HG02571 (cell line): ENCODE measurements at regions not wholly inside any gene's neighbourhood (a gene's known extent, or its start where the extent isn't known, plus 50 kb on each side); places are given as distances from the start of the nearest gene placed in this dataset.

ENCODE experiments used
- ATAC-seq: cut with Tn5 transposase; IDR thresholded peaks from one replicate; pipeline ENCODE4 v1.9.1; 2021; ENCODE audit warnings: mild to moderate bottlenecking, moderate library complexity; ENCODE audit not compliant: unreplicated experiment

DNA sequence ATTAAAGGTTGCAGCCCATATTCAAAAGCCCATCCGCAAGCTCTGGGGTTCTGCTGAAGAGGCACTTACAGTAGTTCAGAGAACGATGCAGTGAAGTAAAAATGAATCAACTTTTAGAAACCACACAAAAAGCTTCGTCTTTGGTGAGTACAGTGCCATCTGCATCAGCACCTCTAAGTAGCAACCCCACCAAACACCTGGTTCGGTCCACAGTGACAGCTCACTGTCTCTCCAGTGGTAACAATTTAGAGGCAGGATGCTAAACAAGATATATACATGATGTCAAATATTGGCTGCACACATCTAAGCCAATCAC is 275.4 kb upstream of the TCF4 start:
- no peak for ATAC-seq

DNA sequence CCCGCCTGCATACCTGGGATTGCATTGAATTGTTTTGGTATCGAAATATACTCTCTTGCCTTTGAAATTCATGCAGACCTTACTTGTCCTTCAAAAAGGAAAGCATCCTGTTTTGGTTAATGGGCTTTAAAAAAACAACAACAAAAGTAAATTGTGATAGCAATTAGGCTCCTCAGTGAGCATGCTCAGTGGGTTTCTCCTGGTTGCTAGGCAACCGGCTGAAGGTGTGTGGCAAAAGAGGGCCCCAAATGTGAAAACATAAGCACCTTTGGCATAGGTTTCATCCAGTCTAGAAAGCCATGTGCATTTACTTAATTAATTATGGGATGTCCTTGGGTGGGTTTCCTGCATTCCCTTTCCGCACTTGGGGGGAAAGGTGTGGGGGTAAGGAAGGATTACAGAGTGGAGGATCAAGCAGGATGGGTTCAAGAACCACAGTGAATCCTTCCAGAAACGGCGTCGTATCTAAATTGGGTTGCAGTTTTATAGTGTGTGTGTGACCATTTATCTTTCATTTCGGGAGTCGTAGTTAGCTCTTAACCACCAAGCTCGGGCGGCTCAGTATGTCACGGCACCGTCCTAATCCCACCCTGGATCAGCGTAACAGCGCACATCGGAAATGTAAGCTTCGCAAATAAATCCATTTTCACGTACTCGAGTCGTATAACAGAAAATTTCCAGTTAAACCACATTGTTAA is 274.9 kb upstream of the TCF4 start:
- ATAC-seq: no peak

DNA sequence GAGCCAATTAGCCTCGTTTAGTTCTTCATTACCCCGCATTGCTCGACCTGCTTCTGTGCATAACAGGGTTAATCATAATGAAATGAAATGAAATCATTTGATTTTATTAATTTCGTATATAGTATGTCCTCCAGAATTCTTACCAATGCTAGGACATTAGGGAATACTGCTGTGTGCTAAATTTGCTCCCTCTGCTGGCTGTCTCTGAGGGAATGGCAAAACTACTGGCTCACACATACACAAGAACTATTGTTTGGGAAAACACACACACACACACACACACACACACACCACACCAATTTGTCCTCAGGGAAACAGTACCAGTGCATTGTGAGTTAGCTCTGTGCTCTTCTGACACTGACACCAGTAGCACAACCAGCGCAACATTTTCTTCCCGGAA is 273.3 kb upstream of the TCF4 start:
- no peak for ATAC-seq

DNA sequence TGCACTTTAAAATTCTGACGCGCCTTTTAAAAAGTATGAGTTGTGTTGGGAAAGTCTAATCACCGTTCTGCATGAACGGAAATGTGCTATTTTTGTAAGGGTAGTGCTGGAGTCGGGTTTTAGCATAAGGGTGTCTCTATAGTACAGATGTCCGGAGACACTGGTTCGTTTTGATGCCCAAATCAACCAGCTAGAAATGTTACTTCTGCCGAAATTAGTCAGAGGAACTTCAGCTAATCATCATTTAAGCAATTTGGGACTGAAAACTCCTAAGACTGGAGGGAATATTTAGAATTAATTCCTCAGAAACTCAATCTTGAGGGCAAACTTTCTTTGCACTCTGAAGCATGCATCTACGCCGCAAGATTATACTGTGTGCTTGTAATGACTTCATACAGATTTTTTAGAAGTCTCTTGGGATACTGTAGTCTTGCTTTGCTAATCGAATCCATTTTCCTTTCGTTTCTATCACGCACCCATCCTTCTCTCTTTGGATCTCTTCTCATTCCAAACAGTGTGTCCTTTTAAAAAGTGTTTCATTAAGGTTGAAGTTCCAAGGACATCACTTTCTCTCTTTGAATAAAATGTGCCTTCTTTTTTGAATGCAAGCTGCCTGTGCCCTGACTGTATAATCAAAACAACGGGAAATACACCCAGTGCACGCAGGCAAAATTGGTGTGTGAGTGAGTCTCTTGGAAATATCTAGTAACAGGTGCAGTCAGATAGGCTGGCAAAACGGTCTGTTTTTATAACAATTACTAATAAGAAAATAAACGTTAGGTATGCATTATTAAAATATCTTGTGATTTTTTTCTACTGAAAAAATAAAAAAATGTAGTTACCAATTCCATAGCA is 270.9 kb upstream of the TCF4 start:
- ATAC-seq: no peak

DNA sequence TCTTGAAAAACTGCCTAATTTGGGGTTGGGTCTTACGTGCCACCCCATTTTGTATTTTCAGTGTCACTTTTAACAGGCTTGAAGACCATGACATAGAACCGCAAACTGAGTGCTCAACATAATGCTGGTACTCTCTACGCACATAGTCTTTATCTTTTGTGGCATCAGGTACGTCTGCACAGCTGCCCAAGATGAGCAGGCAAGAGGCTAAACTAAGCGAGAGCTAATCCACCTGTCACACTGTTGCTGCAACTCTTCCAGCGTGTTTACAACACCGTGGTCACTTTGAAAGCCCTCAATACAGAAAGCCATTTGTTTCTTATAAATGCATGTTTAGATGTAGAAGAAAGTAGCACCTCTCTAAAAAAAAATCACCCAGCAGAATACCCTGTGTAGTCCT is 270.0 kb upstream of the TCF4 start:
- ATAC-seq: no peak

DNA sequence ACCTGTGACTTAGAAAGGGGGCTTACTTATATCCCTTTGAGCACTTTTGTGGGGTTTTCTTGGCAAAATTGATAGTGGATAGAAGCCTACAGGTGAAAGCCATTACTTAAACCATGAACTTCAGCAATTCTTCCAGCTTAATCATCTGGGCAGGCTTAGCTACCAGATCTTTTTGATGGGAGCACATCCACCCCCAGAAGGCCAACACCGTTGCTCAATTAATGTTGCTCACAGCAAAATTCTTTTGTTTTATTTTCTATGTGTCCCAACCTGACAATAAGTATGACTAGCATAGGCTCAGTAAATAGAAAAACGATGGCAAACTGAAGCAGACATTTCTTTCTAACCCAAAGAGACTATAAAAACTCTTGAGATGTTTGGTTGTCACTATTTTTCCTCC is 269.4 kb upstream of the TCF4 start:
- no peak for ATAC-seq

DNA sequence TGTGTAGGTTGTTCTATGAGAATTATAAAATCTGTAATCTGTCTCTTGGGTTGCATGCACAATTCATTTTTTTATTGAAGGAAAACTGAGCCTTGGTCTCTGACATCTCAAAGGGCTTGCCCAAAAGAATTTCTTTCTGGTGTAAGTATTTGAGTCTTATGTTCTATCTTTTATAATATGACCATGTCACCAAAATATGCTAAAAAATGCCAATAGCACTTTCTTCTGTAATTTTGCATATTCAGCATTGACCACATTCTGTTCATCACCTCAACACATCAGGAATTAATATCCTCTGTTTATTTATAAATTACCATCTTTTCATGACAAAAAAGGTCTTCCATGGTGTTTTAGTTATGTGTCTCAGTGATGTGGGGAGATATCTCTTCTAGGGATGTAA is 268.7 kb upstream of the TCF4 start:
- ATAC-seq: no peak

DNA sequence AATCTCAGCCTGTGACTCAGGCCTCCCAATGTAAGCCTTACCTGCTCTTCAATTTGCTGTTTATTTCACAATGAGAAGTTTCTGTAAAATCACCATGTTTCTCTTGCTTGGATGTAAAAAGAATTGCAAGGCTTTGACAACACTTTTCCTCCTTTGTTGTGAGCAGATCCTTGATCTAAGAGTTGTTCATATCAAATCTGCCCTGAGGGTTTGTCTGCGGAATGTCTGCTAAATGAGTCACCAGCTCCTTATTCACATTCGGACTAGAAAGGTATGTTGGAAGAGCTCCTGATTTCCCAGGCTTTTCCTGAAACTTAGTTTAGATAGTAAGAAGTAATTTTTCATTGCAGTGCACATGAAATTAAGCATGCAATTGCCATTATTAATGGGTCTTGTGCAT is 268.2 kb upstream of the TCF4 start:
- ATAC-seq: no peak

DNA sequence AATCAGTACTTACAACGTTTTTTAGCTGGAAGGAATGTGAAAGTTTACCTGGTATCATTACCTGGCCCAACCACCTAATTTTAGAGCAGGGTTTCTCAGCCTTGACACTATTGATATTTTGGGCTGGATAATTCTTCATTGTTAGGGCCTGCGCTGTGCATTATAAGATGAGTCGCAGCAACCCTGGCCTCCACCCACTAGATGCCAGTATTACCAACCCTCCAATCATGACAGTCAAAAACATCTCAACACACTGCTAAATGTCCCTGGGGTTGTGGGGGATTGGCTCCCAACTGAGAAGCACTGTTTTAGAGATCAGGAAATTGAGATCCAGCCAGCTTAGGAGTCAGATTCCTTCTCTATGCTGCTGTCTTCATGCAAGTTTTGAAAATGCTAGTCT is 265.3 kb upstream of the TCF4 start:
- ATAC-seq: no peak

DNA sequence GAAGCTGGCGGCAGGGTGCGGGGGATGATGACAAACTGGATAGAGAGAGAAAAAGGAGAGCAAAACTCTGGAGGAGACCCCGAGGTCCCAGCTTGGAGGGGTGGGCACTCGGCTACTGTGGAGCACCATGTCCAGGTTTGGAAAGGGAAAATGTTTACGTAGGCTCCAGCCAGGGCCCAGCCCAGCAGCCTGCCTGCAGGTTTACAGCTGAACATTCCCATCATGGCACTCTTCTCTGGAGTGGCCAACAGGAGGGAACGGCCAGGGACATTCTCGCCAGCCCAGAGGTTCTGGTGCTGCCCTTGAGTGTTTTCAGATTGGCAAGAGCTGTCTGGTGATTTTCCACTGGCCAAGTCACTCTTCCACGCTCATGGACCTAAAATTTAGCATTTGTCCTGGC is 262.9 kb upstream of the TCF4 start:
- no peak for ATAC-seq

DNA sequence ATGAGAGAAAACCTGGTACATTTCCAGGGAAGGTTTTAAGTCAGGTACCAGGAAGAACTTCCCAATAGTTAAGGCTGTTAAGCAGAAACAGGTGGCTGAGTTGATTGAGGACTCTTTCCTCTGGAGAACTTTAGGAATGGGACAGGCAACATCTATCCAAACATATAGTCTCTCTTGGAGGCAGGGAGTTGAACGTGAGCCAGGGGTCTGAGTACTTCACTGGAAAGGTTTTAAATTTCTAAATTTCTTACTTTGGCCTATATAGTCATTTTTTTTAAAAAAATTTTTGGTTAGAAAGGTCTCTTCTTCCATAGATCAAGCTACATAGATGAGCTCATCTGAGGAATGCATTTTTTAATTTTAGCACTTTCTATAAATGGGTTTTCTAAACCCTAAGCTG is 261.4 kb upstream of the TCF4 start:
- ATAC-seq: no peak

DNA sequence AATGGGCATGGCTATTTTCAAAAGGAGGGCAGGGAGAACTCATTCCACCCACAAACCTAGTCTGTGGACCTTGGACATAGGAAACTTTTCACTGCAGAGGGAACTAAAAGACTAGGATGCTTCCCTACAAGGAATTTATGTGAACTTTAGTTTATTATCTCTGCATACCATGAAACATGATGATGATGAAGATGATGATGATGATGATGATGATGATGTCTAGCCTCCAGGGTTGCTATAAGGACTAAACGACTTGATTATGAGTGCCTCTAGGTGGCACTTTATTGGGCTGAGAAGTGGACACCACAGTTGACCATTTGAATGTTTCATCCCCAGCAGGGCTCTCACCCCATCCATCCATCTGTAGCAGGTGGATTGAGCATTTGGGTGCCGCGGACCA is 260.0 kb upstream of the TCF4 start:
- no peak for ATAC-seq

DNA sequence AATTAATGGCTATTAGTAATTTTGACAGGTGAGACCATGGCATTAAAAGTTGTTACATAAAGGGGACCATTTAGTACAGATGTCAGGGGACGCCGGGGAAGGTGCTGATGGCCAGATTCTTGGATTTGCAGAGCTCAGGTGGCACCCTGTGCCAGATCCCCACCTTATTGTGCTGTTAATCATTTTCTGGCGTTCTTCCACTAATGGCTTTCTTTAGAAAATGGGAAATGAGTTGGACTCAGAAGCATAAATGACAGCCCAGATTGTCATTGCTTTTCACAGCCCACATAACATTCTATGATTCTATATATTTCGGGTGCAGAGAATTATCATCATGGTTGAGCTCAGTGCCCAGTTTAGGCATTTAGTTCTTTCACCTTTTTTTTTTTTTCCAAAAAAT is 257.2 kb upstream of the TCF4 start:
- ATAC-seq: no peak

DNA sequence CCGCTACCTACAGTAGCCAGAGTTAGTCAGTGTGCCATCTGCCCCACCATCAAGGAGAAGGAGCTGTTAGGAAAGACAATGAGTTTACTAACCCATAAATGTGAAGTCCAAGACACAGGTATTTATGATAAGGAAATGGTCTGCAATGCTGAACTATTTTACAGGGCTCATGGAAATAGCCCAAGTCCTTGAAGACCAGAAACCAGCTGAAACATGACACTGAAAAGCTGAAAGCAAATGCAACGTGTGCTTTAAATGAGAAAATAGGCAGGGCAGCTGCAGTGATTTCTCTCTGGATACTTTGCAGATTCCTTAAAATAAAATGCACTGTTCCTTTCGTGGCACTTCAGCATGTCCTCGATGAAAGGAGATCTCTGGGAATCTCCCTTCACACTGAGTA is 256.4 kb upstream of the TCF4 start:
- no peak for ATAC-seq

DNA sequence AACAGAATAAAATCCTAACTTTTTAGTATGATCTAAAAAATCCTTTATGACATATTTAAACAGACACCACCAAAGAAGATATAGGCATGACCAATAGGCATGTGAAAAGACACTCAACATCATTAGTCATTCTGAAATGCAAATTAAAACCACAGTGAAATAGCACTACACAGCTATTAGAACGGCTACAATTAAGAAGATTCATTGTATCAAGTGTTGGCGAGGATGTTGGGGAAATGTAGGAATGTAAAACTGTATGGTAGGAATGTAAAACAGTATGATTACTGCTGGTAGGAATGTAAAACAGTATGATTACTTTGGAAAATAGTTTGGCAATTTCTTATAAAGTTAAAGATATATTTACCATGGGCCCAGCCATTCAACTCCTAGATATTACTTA is 253.3 kb upstream of the TCF4 start:
- ATAC-seq: no peak

DNA sequence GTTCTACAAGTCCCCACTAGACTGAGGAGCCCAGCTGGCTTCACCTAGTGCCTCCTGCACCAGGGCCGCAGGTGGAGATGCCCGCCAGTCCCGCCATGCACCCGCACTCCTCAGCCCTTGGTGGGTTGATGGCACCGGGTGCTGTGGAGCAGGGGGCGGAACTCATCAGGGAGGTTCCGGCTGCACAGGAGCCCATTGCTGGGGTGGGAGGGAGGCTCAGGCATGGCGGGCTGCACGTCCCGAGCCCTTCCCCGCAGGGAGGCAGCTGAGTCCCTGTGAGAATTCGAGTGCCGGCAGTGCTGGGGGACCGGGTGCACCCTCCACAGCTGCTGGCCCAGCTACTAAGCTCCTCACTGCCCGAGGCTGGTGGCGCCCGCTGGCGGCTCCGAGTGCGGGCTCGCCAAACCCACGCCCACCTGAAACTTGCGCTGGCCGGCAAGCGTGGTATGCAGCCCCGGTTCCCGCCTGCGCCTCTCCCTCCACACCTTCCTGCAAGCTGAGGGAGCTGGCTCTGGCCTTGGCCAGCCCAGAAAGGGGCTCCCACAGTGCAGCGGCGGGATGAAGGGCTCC is 252.7 kb upstream of the TCF4 start:
- no peak for ATAC-seq

DNA sequence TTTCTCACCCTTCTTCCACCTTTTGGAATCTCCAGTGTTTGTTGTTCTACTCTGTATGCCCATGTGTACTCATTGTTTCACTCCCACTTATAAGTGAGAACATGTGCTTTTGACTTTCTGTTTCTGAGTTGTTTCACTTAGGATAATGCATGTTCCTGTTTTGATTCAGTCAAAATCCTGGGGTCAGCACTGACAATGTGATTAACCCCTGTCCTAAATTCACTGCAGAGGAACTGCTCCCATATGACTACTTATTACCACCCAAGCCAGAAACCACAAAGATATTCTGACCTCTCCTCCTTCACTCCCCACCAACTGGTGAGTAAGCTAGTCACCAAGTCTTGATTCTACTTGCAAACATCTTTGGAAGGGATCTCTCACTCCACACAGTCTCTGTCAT is 251.4 kb upstream of the TCF4 start:
- ATAC-seq: no peak

DNA sequence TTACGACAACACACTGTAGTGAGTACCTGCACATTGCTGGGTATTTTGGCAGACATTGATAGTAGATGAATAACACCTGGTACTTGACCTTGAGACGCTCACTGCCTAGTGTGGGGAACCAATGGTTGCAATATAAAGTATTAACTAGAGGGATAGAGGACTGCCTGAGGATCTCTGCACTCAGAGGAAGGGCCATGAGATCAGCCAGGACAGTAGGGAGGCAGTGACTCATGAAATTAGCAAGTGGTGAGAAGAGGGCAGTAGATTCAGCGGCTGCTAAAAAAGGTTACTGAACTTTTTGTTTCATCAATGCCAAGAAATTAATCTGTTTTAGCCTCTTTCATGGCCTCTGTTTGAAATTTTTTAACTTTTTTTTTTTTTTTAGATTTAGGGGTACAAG is 250.8 kb upstream of the TCF4 start:
- no peak for ATAC-seq

DNA sequence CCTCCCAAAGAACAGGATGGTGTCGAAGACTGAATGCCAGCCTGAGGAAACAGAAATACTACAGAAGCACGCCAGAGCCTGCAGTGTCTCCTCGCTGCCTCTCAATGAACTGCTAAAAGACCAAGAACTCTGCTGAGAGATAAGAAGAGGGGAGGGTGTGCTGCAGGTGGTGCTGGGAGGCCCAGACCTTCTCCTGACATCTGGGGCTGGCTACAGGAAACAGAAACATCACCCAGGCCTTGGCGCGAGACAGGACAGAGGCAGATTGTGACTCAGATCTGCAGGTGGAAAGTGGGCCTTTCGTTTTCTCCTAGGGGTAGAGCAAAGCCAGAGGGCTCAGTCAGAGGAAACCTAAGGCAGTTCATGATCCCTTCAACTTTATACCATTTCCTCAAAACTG is 250.3 kb upstream of the TCF4 start:
- no peak for ATAC-seq

DNA sequence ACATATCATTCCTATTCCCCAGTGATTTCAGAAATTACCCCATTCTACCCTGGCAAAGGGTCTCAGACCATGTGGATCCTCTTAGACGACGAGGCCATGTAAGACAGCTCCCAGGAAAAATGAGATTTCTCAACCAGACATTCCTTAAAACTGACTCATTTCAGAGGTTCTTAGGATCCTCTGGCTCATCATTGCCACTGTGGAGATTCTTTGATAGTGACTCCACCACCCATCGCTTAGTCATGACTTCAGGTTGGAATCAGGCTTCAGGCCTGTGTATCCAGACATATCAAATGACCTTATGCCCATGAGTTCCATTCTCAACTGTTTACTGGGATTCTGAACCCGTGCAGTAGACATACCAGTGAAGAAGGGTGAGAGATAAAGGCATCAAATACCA is 245.6 kb upstream of the TCF4 start:
- ATAC-seq: no peak

DNA sequence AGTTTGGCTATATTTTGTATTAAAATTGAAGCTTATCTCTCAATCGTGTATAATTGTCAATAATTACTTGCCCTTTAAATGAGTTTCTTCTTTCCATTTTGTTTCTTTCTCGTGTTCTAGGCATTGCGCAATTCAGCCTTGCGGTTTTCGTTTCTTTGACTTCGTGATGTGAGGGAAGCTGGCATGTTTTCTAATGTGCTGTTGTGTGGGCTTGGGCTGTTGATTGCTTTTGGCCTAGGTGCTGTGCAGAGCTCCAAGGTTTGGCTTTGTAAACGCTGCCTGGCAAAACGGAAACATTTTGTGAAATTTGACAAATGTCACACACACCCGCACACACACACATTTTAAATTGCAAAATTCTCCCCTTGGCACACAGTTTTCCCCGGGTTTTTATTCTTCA is 242.6 kb upstream of the TCF4 start:
- ATAC-seq: no peak

DNA sequence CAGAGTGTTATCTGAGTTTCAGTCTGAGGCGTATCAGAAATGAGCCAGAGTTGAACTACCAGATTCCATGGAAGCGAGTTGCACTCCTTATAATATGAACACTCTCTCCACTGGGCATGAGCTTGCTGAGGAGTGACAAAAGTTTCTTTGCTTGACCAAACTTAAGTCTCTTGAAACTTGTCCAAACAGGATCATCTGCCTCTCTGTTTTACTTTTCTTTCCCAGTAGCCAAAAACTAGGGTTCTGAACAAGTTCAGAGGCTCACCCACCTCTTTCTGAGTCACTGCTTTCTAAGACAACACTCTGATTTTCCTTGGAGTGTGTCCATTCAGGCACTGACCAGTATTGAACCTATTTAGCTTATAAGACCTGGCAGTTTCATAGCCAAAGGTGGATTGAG is 233.2 kb upstream of the TCF4 start:
- no peak for ATAC-seq

DNA sequence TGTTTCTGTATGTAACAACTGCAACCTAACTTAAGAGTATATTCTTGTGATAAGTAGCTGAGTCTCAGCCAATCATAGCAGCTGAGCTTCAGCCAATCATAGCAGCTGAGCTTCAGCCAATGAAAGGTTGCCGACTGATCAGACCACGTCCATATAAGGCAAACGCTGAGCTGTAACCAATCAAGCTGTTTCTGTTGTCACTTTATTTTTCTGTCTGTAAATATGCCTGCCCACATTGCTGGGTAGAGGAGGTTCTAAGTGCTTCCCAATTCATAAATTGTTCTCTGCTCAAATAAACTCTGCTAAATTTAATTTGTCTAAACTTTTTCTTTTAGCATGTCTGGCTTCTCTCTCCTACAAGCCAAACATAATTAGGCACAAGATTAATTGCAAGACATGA is 231.5 kb upstream of the TCF4 start:
- no peak for ATAC-seq
